ENCODE measurements at regions not wholly inside any gene's neighbourhood (a gene's known extent, or its start where the extent isn't known, plus 50 kb on each side); places are given as distances from the start of the nearest gene placed in this dataset.
A peak's percentile ranks its signal among the peaks of the same experiment; 100 is the strongest.
"Not testable (repeated sequence)": the region's sequence is repeated elsewhere in the genome, so short reads cannot be mapped to it uniquely, and the experiment has no call there.

DNA sequence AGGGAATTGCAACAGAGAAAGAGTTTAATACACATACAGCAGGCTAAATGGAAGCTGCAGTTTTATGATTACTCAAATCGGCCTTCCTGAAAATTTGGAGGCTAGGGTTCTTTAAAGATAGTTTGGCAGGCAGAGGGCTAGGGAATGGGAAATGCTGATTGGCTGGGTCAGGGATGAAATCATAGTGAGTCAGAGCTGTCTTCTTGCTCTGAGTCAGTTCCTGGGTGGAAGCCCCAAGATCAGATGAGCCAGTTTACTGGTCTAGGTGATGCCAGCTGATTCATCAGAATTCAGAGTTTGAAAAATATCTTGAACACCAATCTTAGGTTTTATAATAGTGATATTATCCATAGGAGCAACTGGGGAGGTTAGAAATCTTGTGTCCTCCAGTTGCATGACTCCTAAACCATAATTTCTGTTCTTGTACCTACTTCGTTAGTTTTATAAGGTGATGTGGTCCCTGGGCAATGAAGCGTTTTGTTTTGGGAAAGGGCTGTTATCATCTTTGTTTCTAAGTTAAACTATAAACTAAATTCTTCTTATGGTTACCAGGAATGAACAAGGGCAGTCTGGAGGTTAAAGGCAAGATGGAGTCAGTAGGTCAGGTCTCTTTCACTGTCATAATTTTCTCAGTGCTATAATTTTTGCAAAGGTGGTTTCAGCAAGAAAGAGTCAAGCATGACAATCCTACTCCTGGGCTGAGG, 257.8 kb upstream of the CCDC196 start:
- DNase-seq = no peak

DNA sequence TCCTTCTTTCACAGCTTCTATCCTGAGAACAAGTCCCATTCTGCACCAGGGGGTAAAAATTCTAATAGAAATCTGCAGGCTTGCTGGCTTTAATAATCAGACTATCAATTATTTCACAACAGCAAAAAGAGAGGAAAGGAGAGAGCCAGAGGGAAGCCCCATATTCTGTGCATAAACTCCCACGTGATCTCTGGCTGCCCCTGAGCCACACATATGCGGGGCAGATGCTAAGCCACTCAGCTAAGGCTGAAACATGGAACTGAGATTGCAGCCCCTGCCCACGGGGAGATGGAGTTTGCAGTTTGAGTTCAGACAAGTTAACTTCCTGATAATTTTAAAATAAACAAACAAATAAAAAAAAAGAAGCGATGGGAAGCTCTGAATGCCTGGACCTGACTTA, 254.4 kb upstream of the CCDC196 start:
- no peak for DNase-seq

DNA sequence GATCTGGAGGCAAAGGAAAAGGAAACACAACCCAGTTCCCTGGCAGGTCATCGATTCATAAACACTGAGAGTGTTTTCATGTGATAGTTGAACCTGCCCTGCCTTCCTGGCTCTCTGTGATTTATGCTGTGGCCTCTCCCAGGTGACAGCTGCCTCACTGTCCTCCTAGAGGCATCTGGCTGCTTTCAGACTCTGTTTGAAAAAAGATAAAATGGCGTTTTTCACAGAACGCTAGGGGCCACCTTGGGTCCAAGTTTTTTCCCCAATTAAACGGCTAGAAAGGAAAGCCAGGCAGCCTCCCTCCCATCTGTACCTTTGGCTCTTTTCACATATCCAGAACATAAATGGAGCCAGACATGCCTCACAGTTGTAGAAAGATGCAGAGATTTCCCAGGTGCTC, 252.6 kb upstream of the CCDC196 start:
- DNase-seq = peak; percentile 43

DNA sequence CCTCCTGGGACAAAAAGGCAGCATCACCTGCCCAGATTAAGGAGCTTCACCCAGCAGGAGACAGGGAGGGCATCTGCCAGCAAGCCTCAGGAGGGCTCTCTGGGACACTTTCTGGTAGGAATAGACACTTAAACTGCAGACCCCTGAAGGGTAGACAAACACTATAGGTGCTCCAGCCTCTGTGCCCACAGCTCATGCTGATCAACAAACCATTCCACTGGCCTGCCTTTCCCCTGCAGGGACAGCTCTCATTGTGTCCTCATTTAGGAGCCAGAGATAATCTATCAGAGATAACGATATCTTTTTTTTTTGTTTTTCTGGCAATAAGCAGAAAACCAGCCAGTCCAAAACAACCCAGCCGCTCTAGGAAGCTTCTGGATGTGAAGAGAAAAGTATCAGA, 251.8 kb upstream of the CCDC196 start:
- peak; percentile 27 for DNase-seq

DNA sequence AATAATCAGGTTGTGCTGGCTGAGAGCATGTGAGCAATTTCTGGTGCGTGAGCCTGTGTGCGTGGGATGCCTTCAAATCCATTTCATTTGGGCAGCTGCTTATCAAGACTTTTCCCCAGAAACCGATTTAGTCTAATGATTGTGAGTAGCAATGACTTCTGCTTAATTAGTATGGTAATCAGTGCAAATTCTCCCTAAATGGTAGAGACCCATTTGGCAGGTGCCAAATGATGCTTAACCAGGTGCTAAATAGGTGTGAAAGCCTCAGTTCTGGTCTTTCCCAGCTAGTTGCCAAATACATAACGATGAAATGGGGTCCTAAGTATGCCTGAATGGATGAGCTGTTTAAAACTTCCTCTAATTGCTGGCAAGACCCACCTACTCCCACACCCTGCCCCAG, 248.4 kb upstream of the CCDC196 start:
- DNase-seq = no peak

DNA sequence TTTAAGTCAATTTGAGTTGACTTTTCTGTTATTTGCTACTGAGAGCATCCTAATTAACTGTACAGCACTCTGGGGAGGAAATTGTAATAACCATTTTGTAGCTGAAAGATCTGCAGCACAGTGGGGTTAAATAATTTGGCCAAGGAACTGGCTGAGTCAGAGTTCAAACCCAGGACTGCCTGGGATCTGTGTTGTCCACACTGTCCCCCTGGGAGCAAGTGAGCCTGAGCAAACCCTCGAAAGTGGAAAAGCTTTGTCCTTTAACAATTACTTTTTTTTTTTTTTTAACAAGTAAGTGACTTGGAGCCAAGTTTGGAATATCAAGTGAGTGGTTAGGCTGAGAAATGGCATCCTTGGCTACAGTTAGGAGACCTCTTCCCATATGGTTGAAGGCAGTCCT, 247.2 kb upstream of the CCDC196 start:
- no peak for DNase-seq

DNA sequence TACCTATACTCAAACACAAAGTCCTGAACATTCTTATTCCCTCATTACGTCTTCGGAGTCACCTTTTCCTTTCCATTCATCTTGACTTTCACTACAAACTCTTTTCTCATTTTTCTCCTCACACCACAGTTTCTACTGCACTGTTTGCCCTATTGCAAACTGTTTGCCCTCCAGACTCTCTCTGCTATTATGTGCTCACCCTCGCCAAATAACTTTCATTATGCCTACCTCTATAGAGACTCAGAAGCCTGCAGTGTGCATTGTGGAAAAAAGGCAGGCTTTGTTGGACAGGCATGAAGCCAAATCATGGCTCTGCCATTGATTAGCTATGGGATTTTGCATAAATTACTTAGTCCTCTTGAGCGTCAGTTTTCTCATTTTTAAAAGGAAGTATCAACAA, 246.6 kb upstream of the CCDC196 start:
- DNase-seq = no peak

DNA sequence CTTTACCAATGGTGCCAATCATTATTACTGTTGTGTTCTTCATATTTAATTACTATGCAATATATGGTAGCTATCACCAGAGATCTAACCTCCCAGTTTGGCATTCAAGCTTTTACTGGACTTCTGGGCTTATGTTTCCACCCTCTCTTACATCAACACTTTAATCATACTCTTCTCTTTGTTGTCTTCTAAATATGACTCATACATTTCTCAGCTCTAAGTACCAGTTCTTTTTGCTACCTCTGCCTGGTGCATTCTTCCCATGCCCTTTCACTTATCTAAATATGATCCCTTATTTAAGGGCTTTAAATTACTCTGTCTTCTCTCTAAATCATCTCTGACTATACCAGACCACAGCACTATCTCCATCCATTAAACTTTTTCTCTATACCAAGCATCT, 246.1 kb upstream of the CCDC196 start:
- no peak for DNase-seq

DNA sequence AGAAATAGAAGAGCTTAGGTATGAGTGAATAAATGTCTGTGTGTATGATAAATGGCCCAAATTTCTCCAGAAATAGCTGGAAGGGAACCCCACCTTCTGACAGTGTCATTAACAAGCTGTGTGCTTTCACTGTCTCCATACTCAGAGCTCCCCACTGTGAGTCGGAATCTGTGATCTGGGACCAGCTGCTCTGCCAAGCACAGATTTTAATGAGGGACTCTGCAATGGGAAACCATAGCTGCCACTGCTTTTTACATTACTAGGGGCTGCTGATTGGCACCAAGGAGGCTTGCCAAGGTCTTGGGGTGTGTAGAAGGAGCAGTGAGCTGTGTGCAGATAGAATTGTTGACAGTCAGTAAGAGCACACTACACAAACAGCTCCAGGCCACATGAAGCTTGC, 244.2 kb upstream of the CCDC196 start:
- DNase-seq = no peak

DNA sequence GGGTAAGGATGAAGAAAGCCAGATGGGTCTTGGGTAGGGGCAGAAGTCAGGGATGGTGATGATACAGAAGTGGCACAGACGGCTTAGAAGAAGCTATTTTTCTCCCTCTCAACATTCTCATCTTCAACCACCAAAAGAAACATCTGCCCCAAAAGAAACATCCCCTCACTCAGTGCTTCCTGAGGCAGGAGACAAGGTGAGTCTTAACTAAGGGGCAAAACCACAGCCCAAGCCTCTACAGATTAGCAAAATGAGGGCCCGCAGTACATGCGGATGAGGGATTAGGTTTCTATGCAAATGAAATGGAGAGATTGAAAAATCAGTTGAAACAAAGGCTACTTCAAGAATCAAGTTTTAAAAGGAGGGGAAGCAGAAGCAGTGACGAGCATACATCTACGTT, 241.3 kb upstream of the CCDC196 start:
- DNase-seq = no peak

DNA sequence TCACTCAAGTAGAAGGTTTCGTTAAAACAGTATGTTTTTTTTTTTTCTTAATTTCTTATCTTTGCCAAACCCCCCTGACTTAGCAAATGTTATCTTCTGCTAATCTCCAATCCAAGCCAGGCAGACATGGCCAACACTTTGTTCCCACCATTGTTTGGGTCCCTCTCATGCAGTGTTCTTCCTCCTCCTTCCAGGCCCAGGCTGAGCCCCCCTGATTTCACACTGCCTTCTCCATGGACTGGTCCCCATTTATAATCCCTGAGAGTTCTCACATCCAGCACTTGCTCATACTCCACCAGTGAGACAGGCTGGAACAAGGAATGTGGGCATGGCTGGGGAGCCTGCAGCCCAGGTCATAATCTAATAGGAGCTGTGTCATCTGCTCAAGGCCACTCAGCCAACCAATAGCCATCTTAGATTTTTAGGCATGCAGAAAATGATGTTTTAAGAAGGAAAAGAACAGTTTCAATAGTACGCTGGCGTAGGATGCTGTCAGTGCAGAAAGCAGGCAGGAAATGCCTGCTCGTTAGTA, 238.4 kb upstream of the CCDC196 start:
- no peak for DNase-seq

DNA sequence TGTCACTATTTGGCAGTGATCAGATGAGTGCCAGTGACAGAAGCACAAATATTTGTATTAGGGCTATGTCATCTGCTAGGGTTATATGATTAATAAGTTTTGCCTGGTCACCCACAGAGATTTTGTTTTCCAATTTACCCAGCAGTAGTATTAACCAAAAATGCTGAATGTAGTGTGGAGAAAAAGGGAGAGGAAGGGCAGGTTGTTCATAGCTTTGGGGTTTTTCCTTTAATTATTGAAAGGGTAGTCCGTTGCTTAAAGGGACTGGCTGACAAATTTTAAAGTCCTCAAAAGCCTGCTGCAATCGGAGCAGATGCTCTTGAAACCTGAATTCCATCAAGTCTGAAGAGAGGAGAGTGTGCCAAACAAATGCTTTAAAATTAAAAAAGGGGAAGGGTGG, 237.9 kb upstream of the CCDC196 start:
- no peak for DNase-seq

DNA sequence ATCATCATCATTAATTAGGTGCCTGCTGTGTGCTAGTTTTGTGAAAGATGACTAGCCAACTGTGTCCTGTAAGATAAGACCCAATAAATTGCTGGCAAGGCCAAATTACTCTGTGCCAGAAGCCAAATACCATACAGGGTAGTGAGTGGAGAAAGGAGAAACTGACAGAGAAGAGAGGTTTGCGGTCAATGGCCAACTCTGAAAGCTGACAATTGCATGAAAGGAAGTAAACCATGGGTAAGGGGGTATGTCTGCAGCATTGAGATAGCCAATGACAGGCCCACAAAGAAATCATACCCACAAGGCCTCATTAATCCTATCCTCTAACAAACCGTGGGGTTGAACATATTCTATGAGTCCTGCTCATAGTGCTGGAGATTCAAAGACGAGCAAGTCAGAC, 236.6 kb upstream of the CCDC196 start:
- no peak for DNase-seq

DNA sequence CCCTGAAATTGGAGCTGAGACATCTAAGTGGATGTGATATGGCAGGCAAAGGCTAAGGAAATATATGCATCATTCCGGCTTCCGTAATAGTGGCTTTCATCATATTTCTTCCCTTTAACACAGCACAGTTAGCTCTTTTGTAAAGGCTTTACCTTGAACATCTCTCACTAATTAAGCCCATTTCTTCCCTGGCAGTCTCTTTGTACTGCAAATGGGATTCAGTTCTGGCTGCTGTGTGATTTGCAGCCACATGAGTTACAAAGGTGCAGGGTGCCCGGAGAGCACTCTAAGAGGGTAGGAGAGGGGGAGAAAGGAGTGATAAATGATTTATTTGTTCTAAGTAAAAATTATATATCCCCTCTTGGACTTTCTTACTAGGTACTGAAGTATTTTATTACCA, 232.1 kb upstream of the CCDC196 start:
- no peak for DNase-seq

DNA sequence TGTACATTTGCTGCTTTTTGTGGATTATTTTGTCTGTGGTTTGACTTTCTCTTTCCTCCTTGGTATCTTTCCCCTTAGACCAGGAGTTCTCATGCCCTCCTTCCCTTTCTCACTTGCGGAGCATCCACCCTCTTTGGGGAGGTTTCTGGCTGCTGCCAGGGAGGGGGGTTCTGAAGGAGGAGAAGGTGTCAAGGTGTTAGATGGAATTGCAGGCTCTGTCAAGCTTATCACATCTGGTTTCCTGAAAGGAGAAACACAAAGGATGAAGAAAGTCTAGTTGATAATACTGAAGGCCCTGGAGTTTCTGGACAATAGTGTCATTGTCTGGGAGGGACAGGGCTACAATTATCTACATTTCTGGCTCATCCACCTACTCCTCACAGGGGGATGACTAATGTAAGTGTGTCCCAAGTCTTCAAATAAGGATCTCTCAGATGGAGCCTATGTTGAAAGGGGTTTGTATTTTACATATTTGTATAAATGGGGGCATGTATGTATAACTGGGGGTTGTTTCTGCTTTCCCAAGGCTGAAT, 217.3 kb upstream of the CCDC196 start:
- DNase-seq = no peak

DNA sequence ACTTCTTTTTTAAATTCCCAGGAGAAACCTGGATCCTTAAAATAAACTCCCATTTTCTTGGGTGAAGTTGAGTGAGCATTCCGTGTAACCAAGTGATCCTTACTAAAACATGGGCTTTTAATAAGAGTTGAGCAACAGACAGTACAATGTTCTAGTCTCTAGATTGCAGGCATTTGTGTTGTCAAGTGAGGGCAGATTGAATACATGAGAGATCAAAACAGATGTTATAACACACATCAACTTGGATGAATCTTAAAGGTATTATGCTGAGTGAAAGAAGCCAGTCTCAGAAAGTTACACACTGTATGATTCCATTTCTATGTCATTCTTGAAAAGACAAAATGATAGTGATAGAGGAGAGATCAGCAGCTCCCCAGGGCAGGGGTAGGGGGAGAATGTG, 213.9 kb upstream of the CCDC196 start:
- DNase-seq = no peak

DNA sequence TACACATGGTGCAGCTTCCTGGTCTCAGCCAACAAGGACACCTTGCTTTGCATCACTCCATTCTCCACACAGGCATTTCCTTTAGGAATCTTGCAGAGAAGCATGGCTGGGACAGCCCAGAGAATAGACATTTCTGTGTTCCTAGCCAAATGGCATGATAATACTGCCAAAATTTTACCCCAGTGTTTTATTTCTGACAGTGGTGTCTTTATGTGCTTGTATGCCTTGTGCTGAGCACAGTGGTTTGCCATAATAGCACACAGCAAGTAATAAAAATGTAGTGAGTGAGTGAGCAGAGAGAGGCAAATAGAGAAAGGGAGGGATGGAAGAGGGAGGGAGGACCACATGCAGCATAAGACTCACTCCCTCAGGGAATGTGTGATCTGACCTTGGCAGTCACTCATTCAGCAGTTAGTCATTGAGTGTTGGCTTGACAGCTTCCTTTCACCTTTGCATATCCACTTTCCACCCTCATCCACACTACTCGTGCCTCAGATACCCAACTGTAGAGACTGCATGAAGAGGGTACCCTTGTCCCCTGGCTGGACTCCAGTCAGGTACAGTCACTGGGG, 212.8 kb upstream of the CCDC196 start:
- DNase-seq = no peak

DNA sequence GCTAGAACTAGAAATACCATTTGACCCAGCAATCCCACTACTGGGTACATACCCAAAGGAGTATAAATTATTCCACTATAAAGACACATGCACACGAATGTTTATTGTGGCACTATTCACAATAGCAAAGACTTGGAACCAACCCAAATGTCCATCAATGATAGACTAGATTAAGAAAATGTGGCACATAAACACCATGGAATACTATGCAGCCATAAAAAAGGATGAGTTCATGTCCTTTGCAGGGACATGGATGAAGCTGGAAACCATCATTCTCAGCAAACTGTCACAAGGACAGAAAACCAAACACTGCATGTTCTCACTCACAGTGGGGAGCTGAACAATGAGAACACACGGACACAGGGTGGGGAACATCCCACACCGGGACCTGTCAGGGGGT, 207.8 kb upstream of the CCDC196 start:
- DNase-seq = not testable (repeated sequence)

DNA sequence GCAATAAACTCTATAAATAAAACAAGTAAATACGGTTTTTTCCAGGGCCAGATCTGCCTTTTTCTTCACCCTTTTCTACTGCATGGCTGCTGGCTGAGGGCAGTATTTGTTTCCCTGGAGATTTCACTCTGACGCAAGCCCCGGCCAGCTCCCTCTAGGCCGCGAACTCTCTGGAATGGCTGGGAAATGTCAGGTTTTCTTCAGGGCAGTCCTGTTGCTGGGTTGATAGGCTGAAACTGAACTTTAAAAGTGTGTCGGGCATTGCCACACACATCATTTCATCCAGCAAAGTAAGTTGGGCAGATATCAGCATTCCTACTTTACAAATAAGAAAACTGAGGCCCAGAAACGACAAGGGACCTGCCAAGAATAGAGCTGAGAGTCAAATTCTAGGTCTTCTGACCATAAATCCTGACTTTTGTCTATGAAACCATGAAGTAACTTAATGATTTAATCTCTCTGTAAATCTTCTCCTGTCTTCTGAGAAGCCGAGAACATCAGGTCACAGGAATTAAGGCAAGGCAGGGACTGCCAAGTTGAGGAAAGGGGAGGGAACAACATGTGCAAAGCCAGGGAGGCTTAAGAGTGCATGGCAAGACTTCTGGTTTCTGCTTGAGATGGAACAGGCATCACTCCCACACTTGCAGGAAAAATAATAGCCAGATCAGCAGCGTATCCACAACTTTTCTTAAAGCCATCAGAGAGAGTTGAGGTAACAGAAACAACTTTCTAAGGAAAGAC, 205.0 kb upstream of the CCDC196 start:
- DNase-seq = no peak

DNA sequence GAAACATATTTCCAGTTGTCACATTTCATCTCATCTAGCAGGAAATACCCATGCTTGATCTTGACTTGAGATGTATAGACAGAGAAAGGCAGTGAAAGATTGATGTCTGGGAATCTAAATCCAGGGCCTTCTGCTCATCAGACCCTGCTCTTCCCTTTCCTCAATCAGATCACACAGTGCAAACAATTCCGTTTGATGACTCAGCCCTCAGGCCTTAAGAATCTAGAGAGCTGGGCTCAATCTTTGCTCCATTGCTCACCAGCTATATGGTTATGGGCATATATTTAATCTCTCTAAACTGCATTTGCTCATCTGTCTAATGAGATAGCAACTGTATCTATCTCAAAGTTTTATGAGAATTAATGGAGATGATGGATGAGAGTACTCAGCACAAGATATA, 201.8 kb upstream of the CCDC196 start:
- no peak for DNase-seq

DNA sequence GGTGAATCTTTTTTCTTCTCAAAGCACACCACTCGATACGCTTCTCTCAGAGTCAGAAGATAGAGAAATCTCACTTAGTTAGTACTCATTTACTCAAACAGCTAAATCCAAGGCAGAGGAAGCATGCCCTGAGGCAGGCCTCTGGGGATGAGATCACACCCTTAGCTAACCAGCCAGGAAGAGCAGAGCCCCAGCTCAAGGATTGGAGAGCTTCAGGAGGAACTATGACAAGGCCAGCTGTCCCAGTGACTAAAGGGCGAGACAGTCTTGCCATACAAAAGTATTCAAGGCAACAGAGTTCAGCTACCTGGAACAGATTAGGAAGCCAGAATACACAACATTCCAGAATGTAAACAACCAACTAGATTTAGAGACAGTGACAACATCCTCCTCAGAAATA, 197.7 kb upstream of the CCDC196 start:
- no peak for DNase-seq

DNA sequence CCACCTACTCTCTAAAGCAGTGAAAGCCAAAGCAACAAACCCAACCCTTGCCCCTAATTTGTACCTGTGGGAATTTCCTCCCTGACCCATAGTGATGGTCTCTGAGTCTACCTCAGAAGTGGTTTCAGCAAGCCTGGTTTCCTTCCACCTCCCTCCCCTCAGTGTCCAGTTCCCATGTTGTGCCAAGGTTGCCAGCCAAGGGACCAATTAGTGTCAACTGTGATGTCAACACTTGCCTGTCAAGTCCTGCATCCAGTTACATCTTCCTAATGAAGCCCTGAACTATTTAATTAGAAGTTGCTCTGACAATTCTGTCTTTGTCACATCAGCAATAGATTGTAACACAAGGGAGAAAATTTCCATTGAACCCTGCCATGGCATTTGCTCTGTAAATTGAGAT, 194.4 kb upstream of the CCDC196 start:
- DNase-seq = no peak

DNA sequence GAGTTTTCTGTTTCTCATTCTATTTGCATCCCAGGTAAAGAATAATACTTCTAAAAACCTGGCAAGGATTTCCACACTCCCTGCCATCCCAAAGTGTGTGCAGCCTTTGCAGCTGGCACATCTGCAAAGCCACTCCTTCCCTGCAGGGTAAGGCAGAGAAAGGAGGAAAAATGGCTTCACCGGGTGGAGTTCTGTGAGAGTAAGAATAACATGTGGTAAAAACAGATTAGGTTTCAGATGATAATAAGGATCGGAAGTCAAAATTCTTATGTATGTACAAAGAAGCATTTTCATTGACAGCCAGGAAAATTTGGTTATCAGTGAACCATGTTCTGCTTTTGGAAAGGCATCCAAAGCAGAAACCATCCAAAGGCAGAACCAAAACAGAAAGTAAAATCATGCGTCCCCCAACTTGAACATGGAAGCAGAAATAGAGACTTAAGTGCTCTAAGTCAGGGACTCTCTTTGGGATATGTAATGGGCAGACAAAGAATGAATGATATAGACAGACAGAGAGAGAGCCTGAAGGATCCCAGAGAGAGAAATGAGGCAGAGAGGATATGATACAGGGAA, 192.6 kb upstream of the CCDC196 start:
- no peak for DNase-seq

DNA sequence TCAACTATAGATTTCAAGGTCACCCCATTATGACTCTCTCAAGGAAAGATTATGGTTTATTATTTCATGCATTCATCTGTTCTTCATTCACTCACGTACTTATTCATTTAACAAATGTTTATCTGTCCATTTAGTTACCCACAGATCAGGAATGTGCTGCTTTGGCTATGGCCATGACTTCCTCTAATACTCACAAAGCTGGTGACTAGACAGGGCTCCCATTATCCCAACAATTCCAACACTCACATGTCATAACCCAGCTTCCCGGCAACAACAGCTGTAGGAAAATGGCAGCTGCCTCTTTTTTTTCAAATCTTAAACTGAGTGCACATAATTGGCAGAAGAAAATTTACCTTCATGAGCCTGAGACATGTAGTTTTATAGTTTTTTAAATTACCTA, 190.8 kb upstream of the CCDC196 start:
- no peak for DNase-seq

Measured in NCI-H187 treated with DMSO at 0.1 percent for 48 hours (cell line).